SK-N-SH treated with all-trans-retinoic acid at 6 μM for 48 hours (cell line): ENCODE measurements at regions not wholly inside any gene's neighbourhood (a gene's known extent, or its start where the extent isn't known, plus 50 kb on each side); places are given as distances from the start of the nearest gene placed in this dataset.

Experiments used
- ATAC-seq: fragments of 200-7000 bp; cut with Tn5 transposase; 3 replicates; pipeline ENCODE4 v1.9.1; 2020; ENCODE audit warnings: mild to moderate bottlenecking, moderate library complexity
- ARNTL ChIP-seq: fragments of 450-650 bp; formaldehyde crosslinking; IDR thresholded peaks from 2 replicates; pipeline ENCODE4 v1.5.0; 2020; ENCODE audit warnings: low read depth, mild to moderate bottlenecking, moderate library complexity, borderline replicate concordance
- BACH2 ChIP-seq: fragments of 250-450 bp; sonication (Bioruptor Pico); IDR thresholded peaks from 2 replicates; pipeline ENCODE4 v1.9.0; 2021; ENCODE audit warnings: mild to moderate bottlenecking, borderline replicate concordance
- CSDC2 ChIP-seq: fragments of 250-450 bp; sonication (Bioruptor Pico); IDR thresholded peaks from 2 replicates; pipeline ENCODE4 v1.5.0; 2020; ENCODE audit warnings: mild to moderate bottlenecking, moderate library complexity
- ESRRG ChIP-seq: fragments of 250-450 bp; sonication (Bioruptor Pico); IDR thresholded peaks from 2 replicates; pipeline ENCODE4 v1.6.1; 2021; ENCODE audit warnings: mild to moderate bottlenecking
- GLIS3 ChIP-seq: fragments of 250-450 bp; sonication (Bioruptor Pico); IDR thresholded peaks from 2 replicates; pipeline ENCODE4 v1.5.0; 2020; ENCODE audit warnings: mild to moderate bottlenecking, moderate library complexity
- ISL1 ChIP-seq: fragments of 250-450 bp; sonication (Bioruptor Pico); IDR thresholded peaks from 2 replicates; pipeline ENCODE4 v2.1.2; 2022; ENCODE audit warnings: mild to moderate bottlenecking, moderate library complexity
- OSR1 ChIP-seq: fragments of 250-450 bp; sonication (Bioruptor Pico); IDR thresholded peaks from 2 replicates; pipeline ENCODE4 v1.8.0; 2022; ENCODE audit warnings: moderate library complexity, mild to moderate bottlenecking, inconsistent platforms
- PPARA ChIP-seq: fragments of 250-450 bp; sonication (Bioruptor Pico); IDR thresholded peaks from 2 replicates; pipeline ENCODE4 v1.5.0; 2020; ENCODE audit warnings: mild to moderate bottlenecking, borderline replicate concordance
- RARB ChIP-seq: fragments of 250-450 bp; sonication (Bioruptor Pico); IDR thresholded peaks from 2 replicates; pipeline ENCODE4 v1.8.0; 2021; ENCODE audit warnings: mild to moderate bottlenecking, moderate library complexity
- SNAI2 ChIP-seq: fragments of 250-450 bp; sonication (Bioruptor Pico); IDR thresholded peaks from 2 replicates; pipeline ENCODE4 v1.5.0; 2020; ENCODE audit warnings: mild to moderate bottlenecking, moderate library complexity
- TCF4 ChIP-seq: fragments of 250-450 bp; sonication (Bioruptor Pico); IDR thresholded peaks from 2 replicates; pipeline ENCODE4 v1.8.0; 2021; ENCODE audit warnings: mild to moderate bottlenecking, moderate library complexity, borderline replicate concordance
- ZC3H10 ChIP-seq: fragments of 250-450 bp; sonication (Bioruptor Pico); IDR thresholded peaks from 2 replicates; pipeline ENCODE4 v1.5.1; 2021; ENCODE audit warnings: mild to moderate bottlenecking, moderate library complexity
- ZFP30 ChIP-seq: fragments of 450-650 bp; formaldehyde crosslinking; IDR thresholded peaks from 2 replicates; pipeline ENCODE4 v1.5.0; 2022; ENCODE audit warnings: mild to moderate bottlenecking, moderate library complexity
- ZNF565 ChIP-seq: fragments of 450-650 bp; formaldehyde crosslinking; conservative IDR thresholded peaks from 2 replicates; pipeline ENCODE4 v1.5.0; 2020; ENCODE audit warnings: low read depth, mild to moderate bottlenecking, moderate library complexity
- ZNF70 ChIP-seq: fragments of 450-650 bp; formaldehyde crosslinking; IDR thresholded peaks from 2 replicates; pipeline ENCODE4 v1.5.0; 2020; ENCODE audit warnings: mild to moderate bottlenecking, moderate library complexity
- ZNF8 ChIP-seq: fragments of 450-650 bp; formaldehyde crosslinking; IDR thresholded peaks from 2 replicates; pipeline ENCODE4 v1.5.0; 2020; ENCODE audit warnings: mild to moderate bottlenecking, moderate library complexity
- TF ChIP-seq, protein P1 (sequence below): fragments of 250-450 bp; sonication (Bioruptor Pico); IDR thresholded peaks from 2 replicates; pipeline ENCODE4 v1.8.0; 2021; ENCODE audit warnings: low read depth, mild to moderate bottlenecking, moderate library complexity, borderline replicate concordance
- TF ChIP-seq, protein P2 (sequence below): fragments of 250-450 bp; sonication (Bioruptor Pico); IDR thresholded peaks from 2 replicates; pipeline ENCODE4 v1.5.1; 2021; ENCODE audit warnings: mild to moderate bottlenecking, moderate library complexity
- TF ChIP-seq, protein P3 (sequence below): fragments of 250-450 bp; sonication (Bioruptor Pico); IDR thresholded peaks from 2 replicates; pipeline ENCODE4 v1.8.0; 2020; ENCODE audit warnings: mild to moderate bottlenecking, moderate library complexity, borderline replicate concordance
- TF ChIP-seq, protein P4 (sequence below): fragments of 250-450 bp; sonication (Bioruptor Pico); IDR thresholded peaks from 2 replicates; pipeline ENCODE4 v1.5.1; 2020; ENCODE audit warnings: low read depth, mild to moderate bottlenecking, moderate library complexity
- TF ChIP-seq, protein P5 (sequence below): fragments of 250-450 bp; sonication (Bioruptor Pico); IDR thresholded peaks from 2 replicates; pipeline ENCODE4 v1.5.0; 2020; ENCODE audit warnings: mild to moderate bottlenecking, moderate library complexity

DNA sequence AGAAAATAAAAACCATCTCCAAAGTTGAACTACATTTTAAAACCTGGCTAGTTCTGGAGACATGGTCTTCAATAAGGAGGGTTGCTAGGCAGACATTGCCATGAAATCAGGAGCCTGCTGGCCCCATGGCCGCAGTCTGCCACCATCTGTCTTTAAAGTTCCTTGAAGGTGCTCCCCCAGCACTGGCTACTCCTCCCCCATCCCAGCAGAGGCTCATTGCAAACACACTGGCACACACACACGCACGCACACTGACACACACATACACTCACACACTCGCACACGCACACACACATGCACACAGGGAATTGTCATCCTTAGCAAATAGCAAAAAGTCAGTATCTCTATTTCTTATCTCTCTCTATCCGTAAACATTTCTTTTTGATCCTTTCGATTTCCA lies 68.4 kb downstream of the ZIC5 start:
- no peak for ATAC-seq
- no peak for TF ChIP-seq ISL1 (CRISPR knock-in tag)
- no peak for TF ChIP-seq ZNF70 (CRISPR knock-in tag)
- no peak for TF ChIP-seq ZFP30 (CRISPR knock-in tag)
- TF ChIP-seq ZNF8 (CRISPR knock-in tag), result no peak
- no peak for TF ChIP-seq CSDC2 (CRISPR knock-in tag)
- no peak for TF ChIP-seq ARNTL
- TF ChIP-seq, protein P1, sequence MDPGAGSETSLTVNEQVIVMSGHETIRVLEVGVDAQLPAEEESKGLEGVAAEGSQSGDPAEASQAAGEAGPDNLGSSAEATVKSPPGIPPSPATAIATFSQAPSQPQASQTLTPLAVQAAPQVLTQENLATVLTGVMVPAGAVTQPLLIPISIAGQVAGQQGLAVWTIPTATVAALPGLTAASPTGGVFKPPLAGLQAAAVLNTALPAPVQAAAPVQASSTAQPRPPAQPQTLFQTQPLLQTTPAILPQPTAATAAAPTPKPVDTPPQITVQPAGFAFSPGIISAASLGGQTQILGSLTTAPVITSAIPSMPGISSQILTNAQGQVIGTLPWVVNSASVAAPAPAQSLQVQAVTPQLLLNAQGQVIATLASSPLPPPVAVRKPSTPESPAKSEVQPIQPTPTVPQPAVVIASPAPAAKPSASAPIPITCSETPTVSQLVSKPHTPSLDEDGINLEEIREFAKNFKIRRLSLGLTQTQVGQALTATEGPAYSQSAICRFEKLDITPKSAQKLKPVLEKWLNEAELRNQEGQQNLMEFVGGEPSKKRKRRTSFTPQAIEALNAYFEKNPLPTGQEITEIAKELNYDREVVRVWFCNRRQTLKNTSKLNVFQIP (CRISPR knock-in tag), result no peak
- no peak for TF ChIP-seq ZC3H10
- TF ChIP-seq, protein P2, sequence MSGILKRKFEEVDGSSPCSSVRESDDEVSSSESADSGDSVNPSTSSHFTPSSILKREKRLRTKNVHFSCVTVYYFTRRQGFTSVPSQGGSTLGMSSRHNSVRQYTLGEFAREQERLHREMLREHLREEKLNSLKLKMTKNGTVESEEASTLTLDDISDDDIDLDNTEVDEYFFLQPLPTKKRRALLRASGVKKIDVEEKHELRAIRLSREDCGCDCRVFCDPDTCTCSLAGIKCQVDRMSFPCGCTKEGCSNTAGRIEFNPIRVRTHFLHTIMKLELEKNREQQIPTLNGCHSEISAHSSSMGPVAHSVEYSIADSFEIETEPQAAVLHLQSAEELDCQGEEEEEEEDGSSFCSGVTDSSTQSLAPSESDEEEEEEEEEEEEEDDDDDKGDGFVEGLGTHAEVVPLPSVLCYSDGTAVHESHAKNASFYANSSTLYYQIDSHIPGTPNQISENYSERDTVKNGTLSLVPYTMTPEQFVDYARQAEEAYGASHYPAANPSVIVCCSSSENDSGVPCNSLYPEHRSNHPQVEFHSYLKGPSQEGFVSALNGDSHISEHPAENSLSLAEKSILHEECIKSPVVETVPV (CRISPR knock-in tag), result no peak
- no peak for TF ChIP-seq TCF4 (CRISPR knock-in tag)
- no peak for TF ChIP-seq GLIS3
- no peak for TF ChIP-seq BACH2 (CRISPR knock-in tag)
- TF ChIP-seq, protein P3, sequence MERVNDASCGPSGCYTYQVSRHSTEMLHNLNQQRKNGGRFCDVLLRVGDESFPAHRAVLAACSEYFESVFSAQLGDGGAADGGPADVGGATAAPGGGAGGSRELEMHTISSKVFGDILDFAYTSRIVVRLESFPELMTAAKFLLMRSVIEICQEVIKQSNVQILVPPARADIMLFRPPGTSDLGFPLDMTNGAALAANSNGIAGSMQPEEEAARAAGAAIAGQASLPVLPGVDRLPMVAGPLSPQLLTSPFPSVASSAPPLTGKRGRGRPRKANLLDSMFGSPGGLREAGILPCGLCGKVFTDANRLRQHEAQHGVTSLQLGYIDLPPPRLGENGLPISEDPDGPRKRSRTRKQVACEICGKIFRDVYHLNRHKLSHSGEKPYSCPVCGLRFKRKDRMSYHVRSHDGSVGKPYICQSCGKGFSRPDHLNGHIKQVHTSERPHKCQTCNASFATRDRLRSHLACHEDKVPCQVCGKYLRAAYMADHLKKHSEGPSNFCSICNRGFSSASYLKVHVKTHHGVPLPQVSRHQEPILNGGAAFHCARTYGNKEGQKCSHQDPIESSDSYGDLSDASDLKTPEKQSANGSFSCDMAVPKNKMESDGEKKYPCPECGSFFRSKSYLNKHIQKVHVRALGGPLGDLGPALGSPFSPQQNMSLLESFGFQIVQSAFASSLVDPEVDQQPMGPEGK (CRISPR knock-in tag), result no peak
- TF ChIP-seq PPARA, result no peak

DNA sequence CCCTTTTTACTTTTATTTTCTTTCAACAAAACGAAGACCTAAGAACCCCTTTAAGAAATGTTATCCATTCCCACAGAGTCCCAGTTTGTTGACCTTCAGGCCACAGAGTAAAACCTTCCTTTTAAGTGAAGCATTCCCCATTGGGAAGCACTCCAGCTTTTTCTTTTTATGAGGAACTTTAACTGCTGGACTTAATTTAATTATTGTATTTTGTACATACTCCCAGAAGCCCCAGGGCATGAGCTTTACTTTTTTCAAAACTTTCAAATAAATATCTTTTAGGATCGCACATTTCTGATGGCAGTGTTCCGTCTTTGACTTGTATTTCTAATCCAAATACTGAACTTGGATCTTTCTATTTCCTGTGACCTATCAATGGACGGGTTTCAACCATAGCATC lies 68.9 kb downstream of the ZIC5 start:
- no peak for ATAC-seq
- TF ChIP-seq SNAI2 (CRISPR knock-in tag) (no peak), ZNF8 (CRISPR knock-in tag) (no peak), ZNF70 (CRISPR knock-in tag) (no peak)
- TF ChIP-seq, protein P4, sequence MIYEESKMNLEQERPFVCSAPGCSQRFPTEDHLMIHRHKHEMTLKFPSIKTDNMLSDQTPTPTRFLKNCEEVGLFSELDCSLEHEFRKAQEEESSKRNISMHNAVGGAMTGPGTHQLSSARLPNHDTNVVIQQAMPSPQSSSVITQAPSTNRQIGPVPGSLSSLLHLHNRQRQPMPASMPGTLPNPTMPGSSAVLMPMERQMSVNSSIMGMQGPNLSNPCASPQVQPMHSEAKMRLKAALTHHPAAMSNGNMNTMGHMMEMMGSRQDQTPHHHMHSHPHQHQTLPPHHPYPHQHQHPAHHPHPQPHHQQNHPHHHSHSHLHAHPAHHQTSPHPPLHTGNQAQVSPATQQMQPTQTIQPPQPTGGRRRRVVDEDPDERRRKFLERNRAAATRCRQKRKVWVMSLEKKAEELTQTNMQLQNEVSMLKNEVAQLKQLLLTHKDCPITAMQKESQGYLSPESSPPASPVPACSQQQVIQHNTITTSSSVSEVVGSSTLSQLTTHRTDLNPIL (CRISPR knock-in tag), result no peak

DNA sequence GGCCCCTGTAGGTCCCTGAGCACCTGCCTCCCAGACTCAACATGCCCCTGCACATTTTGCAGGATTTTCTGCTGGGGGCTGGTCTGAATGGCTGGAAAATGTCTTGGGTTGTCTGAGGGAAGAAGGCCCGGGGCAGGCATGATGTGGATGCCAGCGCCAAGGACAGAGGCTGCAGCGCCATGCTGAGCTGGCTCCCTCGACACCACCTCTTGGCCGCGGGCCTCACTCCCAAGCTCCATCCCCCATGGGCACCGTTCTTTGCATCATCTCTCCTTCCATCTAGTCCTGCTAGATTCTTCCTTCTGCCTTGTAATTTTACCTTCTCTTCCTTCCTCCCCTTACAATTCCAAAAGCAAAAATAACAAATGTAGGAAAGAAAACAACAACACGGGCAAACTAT lies 70.6 kb downstream of the ZIC5 start:
- ATAC-seq, result no peak
- TF ChIP-seq, protein P4 (CRISPR knock-in tag), result no peak
- TF ChIP-seq TCF4 (CRISPR knock-in tag) (no peak), PPARA (no peak), ARNTL (no peak), ESRRG (no peak), ZFP30 (CRISPR knock-in tag) (no peak), GLIS3 (no peak), ISL1 (CRISPR knock-in tag) (no peak), SNAI2 (CRISPR knock-in tag) (no peak), ZC3H10 (no peak), RARB (CRISPR knock-in tag) (no peak), BACH2 (CRISPR knock-in tag) (no peak), OSR1 (CRISPR knock-in tag) (no peak), CSDC2 (CRISPR knock-in tag) (no peak), ZNF565 (CRISPR knock-in tag) (no peak)
- TF ChIP-seq, protein P1 (CRISPR knock-in tag), result no peak
- TF ChIP-seq, protein P5, sequence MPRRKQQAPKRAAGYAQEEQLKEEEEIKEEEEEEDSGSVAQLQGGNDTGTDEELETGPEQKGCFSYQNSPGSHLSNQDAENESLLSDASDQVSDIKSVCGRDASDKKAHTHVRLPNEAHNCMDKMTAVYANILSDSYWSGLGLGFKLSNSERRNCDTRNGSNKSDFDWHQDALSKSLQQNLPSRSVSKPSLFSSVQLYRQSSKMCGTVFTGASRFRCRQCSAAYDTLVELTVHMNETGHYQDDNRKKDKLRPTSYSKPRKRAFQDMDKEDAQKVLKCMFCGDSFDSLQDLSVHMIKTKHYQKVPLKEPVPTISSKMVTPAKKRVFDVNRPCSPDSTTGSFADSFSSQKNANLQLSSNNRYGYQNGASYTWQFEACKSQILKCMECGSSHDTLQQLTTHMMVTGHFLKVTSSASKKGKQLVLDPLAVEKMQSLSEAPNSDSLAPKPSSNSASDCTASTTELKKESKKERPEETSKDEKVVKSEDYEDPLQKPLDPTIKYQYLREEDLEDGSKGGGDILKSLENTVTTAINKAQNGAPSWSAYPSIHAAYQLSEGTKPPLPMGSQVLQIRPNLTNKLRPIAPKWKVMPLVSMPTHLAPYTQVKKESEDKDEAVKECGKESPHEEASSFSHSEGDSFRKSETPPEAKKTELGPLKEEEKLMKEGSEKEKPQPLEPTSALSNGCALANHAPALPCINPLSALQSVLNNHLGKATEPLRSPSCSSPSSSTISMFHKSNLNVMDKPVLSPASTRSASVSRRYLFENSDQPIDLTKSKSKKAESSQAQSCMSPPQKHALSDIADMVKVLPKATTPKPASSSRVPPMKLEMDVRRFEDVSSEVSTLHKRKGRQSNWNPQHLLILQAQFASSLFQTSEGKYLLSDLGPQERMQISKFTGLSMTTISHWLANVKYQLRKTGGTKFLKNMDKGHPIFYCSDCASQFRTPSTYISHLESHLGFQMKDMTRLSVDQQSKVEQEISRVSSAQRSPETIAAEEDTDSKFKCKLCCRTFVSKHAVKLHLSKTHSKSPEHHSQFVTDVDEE (CRISPR knock-in tag), result no peak
